IMR-90 (cell line): ENCODE measurements at regions not wholly inside any gene's neighbourhood (a gene's known extent, or its start where the extent isn't known, plus 50 kb on each side); places are given as distances from the start of the nearest gene placed in this dataset.

Experiments
- ATAC-seq: fragments of 200-7000 bp; cut with Tn5 transposase; 2 replicates; pipeline ENCODE4 v1.9.1; 2020; ENCODE audit warnings: low read depth, mild to moderate bottlenecking, moderate library complexity
- BruUV-seq: library from RNA; stranded (reverse); fragments of 400-500 nt; replicated peaks from 2 replicates; lab custom pipeline; 2021; lab: Mats Ljungman, UMichigan
- CTCF ChIA-PET: fragments of 300-600 bp; formaldehyde crosslinking; extraction: SDS; loops from one replicate; lab custom pipeline; 2021; ENCODE audit warnings: antibody characterized with exemption; lab: Yijun Ruan, JAX
- POLR2A ChIA-PET: fragments of 300-600 bp; sonication (Branson Sonifier 250); formaldehyde crosslinking; loops from one replicate; lab custom pipeline; 2022; ENCODE audit warnings: antibody characterized with exemption; ENCODE audit not compliant: unreplicated experiment; lab: Charles Lee
- DNase-seq: peaks from one replicate; pipeline ENCODE4 v3.0.0; 2013
- H2AFZ ChIP-seq: replicated peaks from 2 replicates; pipeline ENCODE3; 2013; ENCODE audit warnings: low read length, mild to moderate bottlenecking; ENCODE audit not compliant: poor library complexity
- H2AK5ac ChIP-seq: 2 replicates; pipeline ENCODE4 v1.6.1; 2013; ENCODE audit warnings: low read depth, low read length, inconsistent platforms
- H2AK9ac ChIP-seq: replicated peaks from 2 replicates; pipeline ENCODE3; 2013; ENCODE audit warnings: mild to moderate bottlenecking, low read depth, low read length, moderate library complexity; ENCODE audit not compliant: poor library complexity
- H2BK120ac ChIP-seq: 2 replicates; pipeline ENCODE4 v1.6.1; 2013; ENCODE audit warnings: low read depth, low read length, inconsistent platforms
- H2BK15ac ChIP-seq: 3 replicates; pipeline ENCODE4 v1.6.1; 2013; ENCODE audit warnings: low read depth, low read length, inconsistent platforms
- H2BK20ac ChIP-seq: 2 replicates; pipeline ENCODE4 v1.6.1; 2013; ENCODE audit warnings: low read depth, mild to moderate bottlenecking, inconsistent platforms, low read length, moderate library complexity
- H2BK5ac ChIP-seq: 2 replicates; pipeline ENCODE4 v1.6.1; 2013; ENCODE audit warnings: mild to moderate bottlenecking, low read depth, low read length, inconsistent platforms; ENCODE audit not compliant: poor library complexity, severe bottlenecking
- H3K14ac ChIP-seq: replicated peaks from 2 replicates; pipeline ENCODE4 v1.6.1; 2013; ENCODE audit warnings: low read depth, low read length, inconsistent platforms
- H3K18ac ChIP-seq: 2 replicates; pipeline ENCODE4 v1.6.1; 2013; ENCODE audit warnings: low read depth, low read length, control low read depth
- H3K23ac ChIP-seq: 2 replicates; pipeline ENCODE4 v1.6.1; 2013; ENCODE audit warnings: low read depth, low read length, inconsistent platforms
- H3K27ac ChIP-seq: 2 replicates; pipeline ENCODE4 v1.5.1; 2013; ENCODE audit warnings: mild to moderate bottlenecking, control low read depth, low read length; ENCODE audit not compliant: insufficient read depth
- H3K27me3 ChIP-seq: 2 replicates; pipeline ENCODE4 v1.6.1; 2013; ENCODE audit warnings: low read length; ENCODE audit not compliant: control insufficient read depth, insufficient read depth
- H3K36me3 ChIP-seq: 2 replicates; pipeline ENCODE4 v1.6.1; 2013; ENCODE audit warnings: low read length, mixed read lengths; ENCODE audit not compliant: control insufficient read depth, insufficient read depth
- H3K4ac ChIP-seq: 2 replicates; pipeline ENCODE4 v1.6.1; 2013; ENCODE audit warnings: low read depth, low read length, inconsistent platforms
- H3K4me1 ChIP-seq: 2 replicates; pipeline ENCODE4 v1.6.1; 2013; ENCODE audit warnings: low read length, mixed read lengths; ENCODE audit not compliant: control insufficient read depth, insufficient read depth
- H3K4me2 ChIP-seq: 2 replicates; pipeline ENCODE4 v1.6.1; 2013; ENCODE audit warnings: low read depth, mild to moderate bottlenecking, control low read depth, low read length, moderate library complexity
- H3K4me3 ChIP-seq: 2 replicates; pipeline ENCODE4 v1.5.1; 2013; ENCODE audit warnings: low read depth, mild to moderate bottlenecking, control low read depth, low read length, moderate library complexity; ENCODE audit not compliant: insufficient read depth
- H3K56ac ChIP-seq: 2 replicates; pipeline ENCODE4 v1.6.1; 2013; ENCODE audit warnings: low read length, inconsistent platforms; ENCODE audit not compliant: insufficient read depth; ENCODE audit errors: extremely low read depth
- H3K79me1 ChIP-seq, 2 experiments: 2 replicates each; pipeline ENCODE4 v1.6.1; 2013; ENCODE audit warnings: low read length in 2 of 2, inconsistent platforms in 1 of 2, low read depth in 1 of 2
- H3K9ac ChIP-seq: 2 replicates; pipeline ENCODE4 v1.6.1; 2013; ENCODE audit warnings: low read depth, low read length, control low read depth
- H3K9me1 ChIP-seq: 2 replicates; pipeline ENCODE4 v1.6.1; 2013; ENCODE audit warnings: low read length, inconsistent platforms; ENCODE audit not compliant: insufficient read depth
- H3K9me3 ChIP-seq: 2 replicates; pipeline ENCODE4 v1.6.1; 2013; ENCODE audit warnings: low read length; ENCODE audit not compliant: control insufficient read depth, insufficient read depth
- H4K20me1 ChIP-seq: 2 replicates; pipeline ENCODE4 v1.6.1; 2013; ENCODE audit warnings: low read length, inconsistent platforms; ENCODE audit not compliant: insufficient read depth
- H4K5ac ChIP-seq: 2 replicates; pipeline ENCODE4 v1.6.1; 2013; ENCODE audit warnings: mild to moderate bottlenecking, low read depth, low read length, control low read depth
- H4K8ac ChIP-seq, 2 experiments: 2 replicates each; pipeline ENCODE4 v1.6.1; 2013; ENCODE audit warnings: low read depth in 2 of 2, low read length in 2 of 2, control low read depth in 1 of 2, inconsistent platforms in 1 of 2
- H4K91ac ChIP-seq: 2 replicates; pipeline ENCODE4 v1.6.1; 2013; ENCODE audit warnings: low read depth, low read length, inconsistent platforms; ENCODE audit not compliant: insufficient read depth
- BHLHE40 ChIP-seq: fragments of 150-350 bp; IDR thresholded peaks from 2 replicates; pipeline ENCODE4 v1.6.1; 2016; ENCODE audit warnings: mild to moderate bottlenecking, low read depth, low read length
- CHD1 ChIP-seq: IDR thresholded peaks from 2 replicates; pipeline ENCODE4 v1.6.1; 2012; ENCODE audit warnings: low read depth, low read length, improper control_type of control experiment
- CTCF ChIP-seq: conservative IDR thresholded peaks from 2 replicates; pipeline ENCODE4 v1.5.1; 2012; ENCODE audit warnings: mild to moderate bottlenecking, low read depth, low read length, improper control_type of control experiment
- FOS ChIP-seq: fragments of 150-350 bp; IDR thresholded peaks from 2 replicates; pipeline ENCODE4 v1.6.1; 2016; ENCODE audit warnings: low read depth, low read length
- MAFK ChIP-seq: IDR thresholded peaks from 2 replicates; pipeline ENCODE4 v1.6.1; 2012; ENCODE audit warnings: low read depth, low read length, improper control_type of control experiment
- MAZ ChIP-seq: IDR thresholded peaks from 2 replicates; pipeline ENCODE4 v1.6.1; 2012; ENCODE audit warnings: low read depth, mild to moderate bottlenecking, low read length, improper control_type of control experiment, moderate library complexity, borderline replicate concordance
- MXI1 ChIP-seq: IDR thresholded peaks from 2 replicates; pipeline ENCODE4 v1.6.1; 2012; ENCODE audit warnings: low read depth, mild to moderate bottlenecking, low read length, moderate library complexity, borderline replicate concordance
- RAD21 ChIP-seq: IDR thresholded peaks from 2 replicates; pipeline ENCODE4 v1.6.1; 2012; ENCODE audit warnings: low read length, improper control_type of control experiment
- RCOR1 ChIP-seq: IDR thresholded peaks from 2 replicates; pipeline ENCODE4 v1.6.1; 2012; ENCODE audit warnings: mild to moderate bottlenecking, low read length, improper control_type of control experiment; ENCODE audit not compliant: insufficient replicate concordance
- RFX5 ChIP-seq: IDR thresholded peaks from 2 replicates; pipeline ENCODE4 v1.8.0; 2012; ENCODE audit warnings: low read depth, mild to moderate bottlenecking, low read length, moderate library complexity
- SMC3 ChIP-seq: fragments of 150-350 bp; IDR thresholded peaks from 2 replicates; pipeline ENCODE4 v1.6.1; 2016; ENCODE audit warnings: low read depth, mild to moderate bottlenecking, antibody characterized with exemption, low read length, moderate library complexity
- WGBS, 2 experiments: methylation state at CpG; one replicate each; pipeline versions ENCODE4 v1.1.5 to v1.1.7; 2013; ENCODE audit warnings: missing lambda C conversion rate in 2 of 2; ENCODE audit not compliant: insufficient read length in 1 of 2; ENCODE audit errors: extremely low coverage in 2 of 2; 5-methylcytosine and 5-hydroxymethylcytosine counted together
- dilution Hi-C: fragments of 300-500 bp; cut with HindIII; formaldehyde crosslinking; loops from one replicate; pipeline ENCODE4 v1.14.3; 2018; ENCODE audit warnings: low sequenced_read_pairs; ENCODE audit not compliant: unreplicated experiment
- in situ Hi-C: fragments of 300-500 bp; cut with MboI; formaldehyde crosslinking; loops from 3 replicates; pipeline ENCODE4 v1.14.3; 2019; ENCODE audit warnings: low sequenced_read_pairs, inconsistent platforms, mixed read lengths
- intact Hi-C: fragments of 100-400 bp; cut with micrococcal nuclease; formaldehyde crosslinking; loops from 2 replicates; pipeline ENCODE4 v1.10.0; 2022
- TF ChIP-seq, protein P1 (sequence below): fragments of 150-350 bp; IDR thresholded peaks from 2 replicates; pipeline ENCODE4 v1.6.1; 2017; ENCODE audit warnings: mild to moderate bottlenecking, antibody characterized with exemption, low read length, low read depth

- ChIA-PET CTCF (no interaction called here), POLR2A (no interaction called here)
- H3K36me3 ChIP-seq: no peaks in the 10 kb centered on the region
- no peak overlapping the region for H2BK15ac ChIP-seq
- no TSS peak for BruUV-seq
- H3K23ac ChIP-seq: no peak overlapping the region
- H4K8ac ChIP-seq: no peak overlapping the region
- H4K5ac ChIP-seq: no peak overlapping the region
- H3K4ac ChIP-seq: no peak overlapping the region
- intact Hi-C loops: no loop called here
- H2AK9ac ChIP-seq: no peak overlapping the region
- no peak overlapping the region for H2BK5ac ChIP-seq
- no peak overlapping the region for H2AK5ac ChIP-seq
- no peaks in the 10 kb centered on the region for H4K20me1 ChIP-seq
- H3K14ac ChIP-seq: no peak overlapping the region
- peaks cover 11% of the 10 kb centered on the region for H3K9me3 ChIP-seq
- dilution Hi-C loops: no loop called here
- no peaks in the 10 kb centered on the region for H3K4me1 ChIP-seq
- no peak overlapping the region for H2BK120ac ChIP-seq
- WGBS, 2 experiments: 0% methylated on average over 1 of the region's 1 CpG; no CpG with 5 or more reads in 1 of the 2 experiments
- H3K4me2 ChIP-seq: no peak overlapping the region
- H2BK20ac ChIP-seq: no peak overlapping the region
- no peak for TF ChIP-seq MAFK
- no peak for TF ChIP-seq RCOR1
- TF ChIP-seq, protein P1, sequence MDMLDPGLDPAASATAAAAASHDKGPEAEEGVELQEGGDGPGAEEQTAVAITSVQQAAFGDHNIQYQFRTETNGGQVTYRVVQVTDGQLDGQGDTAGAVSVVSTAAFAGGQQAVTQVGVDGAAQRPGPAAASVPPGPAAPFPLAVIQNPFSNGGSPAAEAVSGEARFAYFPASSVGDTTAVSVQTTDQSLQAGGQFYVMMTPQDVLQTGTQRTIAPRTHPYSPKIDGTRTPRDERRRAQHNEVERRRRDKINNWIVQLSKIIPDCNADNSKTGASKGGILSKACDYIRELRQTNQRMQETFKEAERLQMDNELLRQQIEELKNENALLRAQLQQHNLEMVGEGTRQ: no peak
- no peak for TF ChIP-seq FOS
- no peak for TF ChIP-seq BHLHE40
- no peak for TF ChIP-seq RAD21
- TF ChIP-seq RFX5: no peak
- TF ChIP-seq MAZ: no peak
- TF ChIP-seq CHD1: no peak
- TF ChIP-seq SMC3: no peak
- TF ChIP-seq MXI1: no peak
- TF ChIP-seq CTCF: no peak
- H2AFZ ChIP-seq: no peak overlapping the region
- H3K9ac ChIP-seq: no peak overlapping the region
- no peaks in the 10 kb centered on the region for H3K27me3 ChIP-seq
- DNase-seq: no peak
- H3K9me1 ChIP-seq: no peaks in the 10 kb centered on the region
- in situ Hi-C loops: no loop called here
- no peaks in the 10 kb centered on the region for H3K79me1 ChIP-seq
- no peak overlapping the region for H3K18ac ChIP-seq
- H3K56ac ChIP-seq: no peak overlapping the region
- H3K27ac ChIP-seq: no peak overlapping the region
- no peak overlapping the region for H4K91ac ChIP-seq
- ATAC-seq: no peak
- no peak overlapping the region for H3K4me3 ChIP-seq
Measured at GRCh38 chr2:123652320-123652719, 372.8 kb upstream of the CNTNAP5 start.
